ENCODE measurements at regions not wholly inside any gene's neighbourhood (a gene's known extent, or its start where the extent isn't known, plus 50 kb on each side); places are given as distances from the start of the nearest gene placed in this dataset.
"Not testable (repeated sequence)": the region's sequence is repeated elsewhere in the genome, so short reads cannot be mapped to it uniquely, and the experiment has no call there.

GRCh38 chr6:49097664-49098063, 365.4 kb downstream of the MMUT start:
- TF ChIP-seq CTCF, POLR2A, POLR2AphosphoS5 (IDR thresholded peaks at IDR 0.05): not testable (repeated sequence)
